NCI-H187 (cell line): ENCODE measurements at regions not wholly inside any gene's neighbourhood (a gene's known extent, or its start where the extent isn't known, plus 50 kb on each side); places are given as distances from the start of the nearest gene placed in this dataset.

ENCODE experiments used
- DNase-seq, 2 experiments: peaks; one replicate each; lab custom pipeline; 2025; lab: John Stamatoyannopoulos, UW

- DNase-seq = no peak
These were observed 86.8 kb upstream of the STEAP1B start for GRCh38 chr7:22586786-22587140.

GRCh38 chr7:22586101-22586785 is 86.3 kb upstream of the STEAP1B start:
- DNase-seq = no peak

- DNase-seq = no peak
These were observed 84.2 kb upstream of the STEAP1B start for GRCh38 chr7:22584179-22584578.

GRCh38 chr7:22582863-22583622 is 83.1 kb upstream of the STEAP1B start:
- DNase-seq = no peak

- DNase-seq = no peak
These were observed 81.1 kb upstream of the STEAP1B start for GRCh38 chr7:22581099-22581498.

- no peak for DNase-seq
These were observed 80.0 kb upstream of the STEAP1B start for GRCh38 chr7:22579961-22580360.

- DNase-seq = no peak
These were observed 78.2 kb upstream of the STEAP1B start for GRCh38 chr7:22578007-22578733.

GRCh38 chr7:22577470-22578001 is 77.5 kb upstream of the STEAP1B start:
- no peak for DNase-seq

- no peak for DNase-seq
These were observed 76.9 kb upstream of the STEAP1B start for GRCh38 chr7:22576612-22577469.

GRCh38 chr7:22574754-22575520 is 74.9 kb upstream of the STEAP1B start:
- DNase-seq = no peak

GRCh38 chr7:22572937-22573336 is 72.9 kb upstream of the STEAP1B start:
- DNase-seq = no peak

- no peak for DNase-seq
These were observed 72.3 kb upstream of the STEAP1B start for GRCh38 chr7:22572292-22572691.

GRCh38 chr7:22571766-22572165 is 71.8 kb upstream of the STEAP1B start:
- no peak for DNase-seq

- DNase-seq = no peak
These were observed 69.8 kb upstream of the STEAP1B start for GRCh38 chr7:22569586-22570321.

GRCh38 chr7:22566592-22566991 is 66.6 kb upstream of the STEAP1B start:
- DNase-seq = no peak

GRCh38 chr7:22566176-22566575 is 66.2 kb upstream of the STEAP1B start:
- no peak for DNase-seq

GRCh38 chr7:22565315-22565811 is 65.4 kb upstream of the STEAP1B start:
- no peak for DNase-seq

- no peak for DNase-seq
These were observed 64.6 kb upstream of the STEAP1B start for GRCh38 chr7:22564511-22565045.

GRCh38 chr7:22563621-22564241 is 63.7 kb upstream of the STEAP1B start:
- no peak for DNase-seq
